Gastrocnemius medialis (tissue), 4 donors: ENCODE measurements at regions not wholly inside any gene's neighbourhood (a gene's known extent, or its start where the extent isn't known, plus 50 kb on each side); places are given as distances from the start of the nearest gene placed in this dataset.

Experiments used
- CTCF ChIP-seq, 5 experiments: fragments of 450-650 bp in 3 of 5; fragments of 200-600 bp in 2 of 5; sonication (generic) in 2 of 5; IDR thresholded peaks in 4 of 5; conservative IDR thresholded peaks in 1 of 5; 1 replicate in 4 of 5; 2 replicates in 1 of 5; pipeline ENCODE4 v1.5.1; 2016 to 2019; ENCODE audit warnings: antibody characterized with exemption in 5 of 5, mild to moderate bottlenecking in 3 of 5, moderate library complexity in 3 of 5
- POLR2A ChIP-seq, 2 donors: fragments of 450-650 bp; IDR thresholded peaks; one replicate each; pipeline ENCODE4 v1.6.1; 2017; ENCODE audit warnings: antibody characterized with exemption in 2 of 2, mild to moderate bottlenecking in 2 of 2, moderate library complexity in 2 of 2

DNA sequence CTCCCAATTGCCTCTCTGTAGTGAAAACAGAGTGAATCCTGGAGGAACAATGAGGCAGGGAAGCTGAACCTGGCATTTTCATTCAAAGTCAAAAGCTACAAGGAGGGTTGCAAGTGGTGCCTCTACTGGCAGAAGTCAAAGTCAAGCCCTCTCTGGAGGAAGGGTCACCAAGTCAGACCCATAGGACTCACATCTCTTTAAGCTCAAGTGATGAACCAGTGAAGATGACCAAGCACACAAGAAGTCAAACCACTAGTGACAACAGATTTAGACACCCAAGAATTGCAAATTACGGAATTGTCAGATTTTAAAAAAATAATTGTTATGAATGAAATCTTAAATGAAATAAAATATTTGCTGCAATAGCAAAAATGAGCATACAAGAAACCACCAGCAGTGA lies 81.1 kb upstream of the ATP1B1 start:
- no peak for TF ChIP-seq POLR2A (IDR thresholded peaks at IDR 0.05)
- TF ChIP-seq CTCF (IDR thresholded peaks at IDR 0.05 in 4 of 5, conservative IDR thresholded peaks at IDR 0.05 in 1 of 5): no peak
